HCT116 (cell line): ENCODE measurements at regions not wholly inside any gene's neighbourhood (a gene's known extent, or its start where the extent isn't known, plus 50 kb on each side); places are given as distances from the start of the nearest gene placed in this dataset.
A peak's percentile ranks its signal among the peaks of the same experiment; 100 is the strongest.

Experiments
- ATAC-seq: fragments of 200-7000 bp; cut with Tn5 transposase; 2 replicates; pipeline ENCODE4 v1.9.1; 2020; ENCODE audit warnings: mild to moderate bottlenecking, moderate library complexity
- BruUV-seq: library from RNA; stranded (reverse); fragments of 400-500 nt; replicated peaks from 2 replicates; lab custom pipeline; 2021; lab: Mats Ljungman, UMichigan
- CTCF ChIA-PET: fragments of 300-600 bp; sonication (Branson Sonifier 250); formaldehyde crosslinking; loops from one replicate; lab custom pipeline; 2021; ENCODE audit warnings: antibody characterized with exemption; lab: Charles Lee
- POLR2A ChIA-PET: fragments of 300-600, 350-600 bp; sonication (Branson Sonifier 250); formaldehyde crosslinking; loops from one replicate; lab custom pipeline; 2021; ENCODE audit warnings: antibody characterized with exemption; lab: Charles Lee
- RAD21 ChIA-PET, 2 experiments: fragments of 300-600 bp; sonication (Branson Sonifier 250); formaldehyde crosslinking; loops; one replicate each; lab custom pipeline; 2023; ENCODE audit warnings: low total read pairs in 2 of 2; ENCODE audit not compliant: uncharacterized antibody in 2 of 2, unreplicated experiment in 2 of 2, low non-redundant PET in 1 of 2; lab: Charles Lee
- DNase-seq: peaks from one replicate; pipeline ENCODE4 v3.0.0-alpha.2; 2010; ENCODE audit warnings: low read depth, low spot score
- H2AFZ ChIP-seq: fragments of 200-600 bp; shearing (Covaris generic), sonication (generic); 2 replicates; pipeline ENCODE4 v1.6.1; 2017; ENCODE audit warnings: low read depth, mixed run types, mixed read lengths, antibody characterized with exemption, low read length; ENCODE audit not compliant: poor library complexity, severe bottlenecking
- H3K27ac ChIP-seq: 2 replicates; pipeline ENCODE4 v1.5.1; 2012; ENCODE audit warnings: low read depth, low read length
- H3K27me3 ChIP-seq: fragments of 200-600 bp; sonication (generic); 2 replicates; pipeline ENCODE4 v1.6.1; 2016; ENCODE audit warnings: mixed run types, low read length, mixed read lengths; ENCODE audit not compliant: insufficient read depth
- H3K36me3 ChIP-seq, 2 experiments: fragments of 200-500 bp in 1 of 2; fragments of 200-600 bp in 1 of 2; sonication (Bioruptor generic) in 1 of 2; sonication (generic) in 1 of 2; 2 replicates each; pipeline versions ENCODE4 v1.5.1 to v1.6.1; 2014 to 2016; ENCODE audit warnings: low read length in 2 of 2, inconsistent platforms in 1 of 2, mixed read lengths in 1 of 2, mixed run types in 1 of 2; ENCODE audit not compliant: insufficient read depth in 2 of 2, control insufficient read depth in 1 of 2
- H3K4me1 ChIP-seq, 2 experiments: fragments of 200-600 bp in 1 of 2; sonication (generic) in 1 of 2; 2 replicates each; pipeline versions ENCODE4 v1.5.1 to v1.6.1; 2012 to 2017; ENCODE audit warnings: low read length in 2 of 2, inconsistent platforms in 1 of 2, mild to moderate bottlenecking in 1 of 2, mixed read lengths in 1 of 2, mixed run types in 1 of 2, moderate library complexity in 1 of 2; ENCODE audit not compliant: insufficient read depth in 2 of 2, control insufficient read depth in 1 of 2
- H3K4me2 ChIP-seq: fragments of 200-600 bp; sonication (generic); 2 replicates; pipeline ENCODE4 v1.6.1; 2017; ENCODE audit warnings: mixed run types, low read length, mixed read lengths
- H3K4me3 ChIP-seq, 2 experiments: fragments of 200-600 bp in 1 of 2; sonication (generic) in 1 of 2; replicated peaks in 1 of 2; 2 replicates each; pipeline ENCODE4 v1.5.1; 2011 to 2016; ENCODE audit warnings: low read length in 2 of 2, control low read depth in 1 of 2, low read depth in 1 of 2, mild to moderate bottlenecking in 1 of 2, mixed read lengths in 1 of 2, mixed run types in 1 of 2
- H3K79me2 ChIP-seq: fragments of 200-600 bp; sonication (generic); 2 replicates; pipeline ENCODE4 v1.6.1; 2017; ENCODE audit warnings: mild to moderate bottlenecking, mixed run types, low read length, moderate library complexity, mixed read lengths; ENCODE audit not compliant: insufficient read depth
- H3K9ac ChIP-seq: fragments of 200-600 bp; sonication (generic); 2 replicates; pipeline ENCODE4 v1.6.1; 2016; ENCODE audit warnings: low read length, mixed read lengths
- H3K9me2 ChIP-seq: fragments of 200-600 bp; sonication (generic), shearing (Covaris generic); 2 replicates; pipeline ENCODE4 v1.6.1; 2017; ENCODE audit warnings: mixed run types, mild to moderate bottlenecking, moderate library complexity; ENCODE audit not compliant: insufficient read depth
- H3K9me3 ChIP-seq, 2 experiments: fragments of 200-500 bp in 1 of 2; fragments of 200-600 bp in 1 of 2; sonication (Bioruptor generic) in 1 of 2; sonication (generic) in 1 of 2; 2 replicates each; pipeline ENCODE4 v1.6.1; 2014 to 2017; ENCODE audit warnings: low read length in 2 of 2, mixed read lengths in 2 of 2, inconsistent platforms in 1 of 2, low read depth in 1 of 2, mild to moderate bottlenecking in 1 of 2, mixed run types in 1 of 2, moderate library complexity in 1 of 2; ENCODE audit not compliant: control insufficient read depth in 1 of 2, insufficient read depth in 1 of 2
- H4K20me1 ChIP-seq: fragments of 200-600 bp; sonication (generic), shearing (Covaris generic); 2 replicates; pipeline ENCODE4 v1.6.1; 2017; ENCODE audit warnings: mixed run types, mild to moderate bottlenecking, moderate library complexity; ENCODE audit not compliant: insufficient read depth
- CBX3 ChIP-seq: IDR thresholded peaks from 2 replicates; pipeline ENCODE4 v1.6.1; 2012; ENCODE audit warnings: low read depth
- EZH2 ChIP-seq: fragments of 200-600 bp; sonication (generic); IDR thresholded peaks from 2 replicates; pipeline ENCODE4 v1.6.1; 2017; ENCODE audit warnings: antibody characterized with exemption, mixed run types
- FOSL1 ChIP-seq: IDR thresholded peaks from 2 replicates; pipeline ENCODE4 v1.6.1; 2012; ENCODE audit warnings: low read depth
- JUND ChIP-seq: IDR thresholded peaks from 2 replicates; pipeline ENCODE4 v1.6.1; 2012
- MAX ChIP-seq: IDR thresholded peaks from 2 replicates; pipeline ENCODE4 v1.6.1; 2012
- POLR2A ChIP-seq: IDR thresholded peaks from 2 replicates; pipeline ENCODE4 v1.7.0; 2011; ENCODE audit warnings: borderline replicate concordance; ENCODE audit not compliant: insufficient read depth, insufficient read length; ENCODE audit errors: extremely low read depth
- RAD21 ChIP-seq: IDR thresholded peaks from 2 replicates; pipeline ENCODE4 v1.6.1; 2012; ENCODE audit warnings: low read depth, mild to moderate bottlenecking
- SIN3A ChIP-seq: IDR thresholded peaks from 2 replicates; pipeline ENCODE4 v1.6.1; 2012; ENCODE audit warnings: low read depth
- SP1 ChIP-seq: IDR thresholded peaks from 2 replicates; pipeline ENCODE4 v1.6.1; 2012; ENCODE audit warnings: low read depth
- TCF7L2 ChIP-seq: IDR thresholded peaks from 2 replicates; pipeline ENCODE4 v1.7.0; 2011; ENCODE audit warnings: borderline replicate concordance, inconsistent platforms; ENCODE audit not compliant: insufficient read depth, insufficient read length; ENCODE audit errors: extremely low read depth
- ZFX ChIP-seq: fragments of 450-650 bp; IDR thresholded peaks from 2 replicates; pipeline ENCODE4 v1.6.1; 2017
- intact Hi-C: fragments of 100-400 bp; cut with micrococcal nuclease; formaldehyde crosslinking; loops from 2 replicates; pipeline ENCODE4 v1.10.0; 2022

- Histone ChIP-seq H3K27ac (peak overlapping the region; percentile 68), H3K9me3 (no peaks in the 10 kb centered on the region), H3K27me3 (no peaks in the 10 kb centered on the region), H3K4me2 (peak overlapping the region; percentile 80), H3K36me3 (peaks cover 3 to 5% of the 10 kb centered on the region in 2 experiments; a peak in 3 of 4 replicates), H3K4me1 (peaks cover 34 to 51% of the 10 kb centered on the region in 2 experiments), H3K9ac (peak overlapping the region; percentile 63), H4K20me1 (no peaks in the 10 kb centered on the region), H3K4me3 (peak overlapping the region in 1 of 2 experiments; percentile 47; a peak in 3 of 4 replicates), H2AFZ (no peak overlapping the region), H3K9me2 (no peaks in the 10 kb centered on the region), H3K79me2 (peaks cover 90% of the 10 kb centered on the region)
- ChIA-PET RAD21 (interaction anchor here in 1 of 2 experiments (1.1 kb wide), 1 partner anchor 69 kb away, joined by 3 read pairs; no protein-coding TSS in a partner anchor), CTCF (interaction anchor here (1.0 to 1.2 kb wide), 2 partner anchors 12 to 63 kb away, joined by 3 to 4 read pairs; no protein-coding TSS in a partner anchor), POLR2A (no interaction called here)
- intact Hi-C loops, result no loop called here
- ATAC-seq, result peak; percentile 71
- no peak for DNase-seq
- TF ChIP-seq SIN3A, result peak; percentile 46; the same call in 1 of the 2 replicates
- peak; percentile 57; the same call in 1 of the 2 replicates for TF ChIP-seq SP1
- TF ChIP-seq FOSL1, result 0 out of 2 replicates have a peak, but pooled peaks have one; percentile 2
- peak; percentile 40; the same call in 1 of the 2 replicates for TF ChIP-seq CBX3
- no peak for TF ChIP-seq EZH2
- TF ChIP-seq RAD21, result 0 out of 2 replicates have a peak, but pooled peaks have one; percentile 8
- no peak for TF ChIP-seq ZFX
- no TSS peak for BruUV-seq
These were observed 64.2 kb downstream of the ARHGAP35 start for GRCh38 chr19:46924874-46925547.

GRCh38 chr19:46925548-46925950, 64.8 kb downstream of the ARHGAP35 start:
- Histone ChIP-seq H4K20me1 (no peaks in the 10 kb centered on the region), H3K4me3 (peak overlapping the region in 1 of 2 experiments; percentile 47; a peak in 2 of 4 replicates), H3K27me3 (no peaks in the 10 kb centered on the region), H3K36me3 (peaks cover 3 to 5% of the 10 kb centered on the region in 2 experiments; a peak in 3 of 4 replicates), H3K79me2 (peaks cover 90% of the 10 kb centered on the region), H3K4me2 (peak overlapping the region; percentile 80), H3K4me1 (peaks cover 34 to 51% of the 10 kb centered on the region in 2 experiments), H3K9me2 (no peaks in the 10 kb centered on the region), H3K27ac (peak overlapping the region; percentile 68), H2AFZ (no peak overlapping the region), H3K9ac (peak overlapping the region; percentile 63), H3K9me3 (no peaks in the 10 kb centered on the region)
- peak; percentile 73 for ATAC-seq
- POLR2A ChIA-PET, result interaction anchor here (0.6 kb wide), 1 partner anchor 29 kb away, joined by 3 read pairs; no protein-coding TSS in a partner anchor
- TF ChIP-seq MAX (peak; percentile 45), FOSL1 (0 out of 2 replicates have a peak, but pooled peaks have one; percentile 6), JUND (peak; percentile 21; the same call in 1 of the 2 replicates), SIN3A (no peak), POLR2A (no peak), TCF7L2 (no peak)
- DNase-seq, result no peak
- CTCF ChIA-PET, result no interaction called here
- intact Hi-C loops, result no loop called here
- no TSS peak for BruUV-seq
- RAD21 ChIA-PET, result interaction anchor here in 1 of 2 experiments (1.1 kb wide), 1 partner anchor 70 kb away, joined by 3 read pairs; no protein-coding TSS in a partner anchor
